Memory B cell (primary cell): ENCODE measurements at regions not wholly inside any gene's neighbourhood (a gene's known extent, or its start where the extent isn't known, plus 50 kb on each side); places are given as distances from the start of the nearest gene placed in this dataset.

Source experiments
- ATAC-seq: fragments of 150-1000 bp; cut with Tn5 transposase; 2 replicates; pipeline ENCODE4 v1.10.0; 2021; ENCODE audit warnings: low read depth, mild to moderate bottlenecking, moderate library complexity
- DNase-seq, 2 donors: peaks; one replicate each; pipeline ENCODE4 v3.0.0; 2022; ENCODE audit warnings: low spot score in 2 of 2
- H3K27ac Mint-ChIP-seq: one replicate; pipeline ENCODE4 v1.8.0; 2022; ENCODE audit warnings: mild to moderate bottlenecking, moderate library complexity, mixed read lengths
- H3K27me3 Mint-ChIP-seq: one replicate; pipeline ENCODE4 v1.8.0; 2022; ENCODE audit warnings: mixed read lengths
- H3K36me3 Mint-ChIP-seq: one replicate; pipeline ENCODE4 v1.8.0; 2022; ENCODE audit warnings: mild to moderate bottlenecking, mixed read lengths
- H3K4me1 Mint-ChIP-seq: one replicate; pipeline ENCODE4 v1.8.0; 2022; ENCODE audit warnings: mixed read lengths
- H3K4me3 Mint-ChIP-seq: one replicate; pipeline ENCODE4 v1.8.0; 2022; ENCODE audit warnings: mild to moderate bottlenecking, moderate library complexity, mixed read lengths
- H3K9me3 Mint-ChIP-seq: one replicate; pipeline ENCODE4 v1.8.0; 2022; ENCODE audit warnings: mixed read lengths

DNA sequence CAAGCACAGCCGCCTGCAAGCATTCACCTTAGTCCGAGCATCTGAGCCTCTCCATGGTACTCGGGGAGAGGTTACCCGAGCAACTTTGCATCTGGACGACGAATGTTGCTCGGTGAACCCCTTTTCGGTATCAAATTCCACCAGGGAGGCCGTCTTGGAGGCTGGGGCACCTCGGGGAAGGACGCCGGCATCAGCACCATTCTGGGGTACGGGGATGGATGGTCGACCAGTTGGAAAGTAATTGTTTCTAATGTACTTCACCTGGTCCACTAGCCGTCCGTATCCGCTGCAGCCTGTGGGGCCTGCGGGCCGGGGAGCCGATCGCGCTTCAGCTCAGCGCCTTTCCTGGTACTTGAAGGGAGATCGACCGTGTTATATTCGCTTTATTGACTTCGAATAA is 161.7 kb upstream of the RTL1 start:
- no peak for DNase-seq

DNA sequence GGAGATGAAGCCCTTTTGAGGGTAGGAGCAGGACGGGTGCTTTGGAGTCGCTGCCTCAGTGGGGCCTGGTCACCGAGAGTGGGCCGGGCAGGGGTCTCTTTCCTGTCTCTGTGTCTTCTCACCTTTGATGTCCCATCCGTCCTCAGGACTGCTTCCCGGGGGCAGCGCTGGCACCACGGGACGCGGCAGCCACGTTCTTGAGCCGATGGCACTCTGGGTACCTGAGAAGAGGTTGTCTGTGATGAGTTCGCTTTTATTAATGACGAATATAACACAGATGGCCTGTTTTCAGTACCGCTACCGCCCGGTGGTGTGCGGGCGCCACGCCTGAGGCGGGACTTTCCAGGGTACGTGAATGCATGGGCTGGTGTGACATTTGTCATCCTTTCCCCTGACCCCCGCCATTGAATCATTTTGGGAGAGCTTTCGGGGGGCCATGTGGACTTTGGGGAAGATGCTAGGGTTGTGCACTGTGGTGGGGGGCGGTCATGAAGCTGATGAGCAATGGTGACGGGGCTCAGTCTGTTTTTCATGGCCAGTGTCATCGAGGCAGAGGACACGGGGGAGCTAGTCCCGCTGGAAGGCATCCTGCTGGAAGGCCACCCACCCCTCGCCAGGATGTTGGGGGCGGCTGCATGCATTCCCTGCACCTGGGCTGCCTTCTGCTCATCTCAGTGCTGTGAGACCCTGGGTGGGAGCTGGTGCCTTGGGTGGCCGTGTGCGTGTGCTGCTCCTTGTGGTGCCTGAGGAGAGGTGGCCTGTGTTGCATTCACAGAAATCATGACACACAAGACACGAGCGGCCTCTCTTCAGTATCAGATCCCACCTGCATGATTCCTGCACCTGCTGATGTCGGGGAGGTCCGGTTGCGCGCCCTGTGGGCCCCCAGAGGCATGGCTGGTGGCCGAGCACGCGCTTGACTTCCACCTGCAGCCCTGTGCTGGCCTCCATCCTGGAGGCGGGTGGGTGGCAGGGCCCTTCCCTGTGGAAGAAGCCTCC is 162.5 kb upstream of the RTL1 start:
- no peaks in the 10 kb centered on the region for H3K36me3 Mint-ChIP-seq

More for the DNA sequence above, 161.7 kb upstream of the RTL1 start:
- Mint-ChIP-seq H3K27me3 (peaks cover 2% of the 10 kb centered on the region), H3K27ac (no peak overlapping the region), H3K4me1 (no peaks in the 10 kb centered on the region), H3K9me3 (peaks cover 4% of the 10 kb centered on the region), H3K4me3 (no peak overlapping the region), H3K36me3 (no peaks in the 10 kb centered on the region)
- no peak for ATAC-seq

DNA sequence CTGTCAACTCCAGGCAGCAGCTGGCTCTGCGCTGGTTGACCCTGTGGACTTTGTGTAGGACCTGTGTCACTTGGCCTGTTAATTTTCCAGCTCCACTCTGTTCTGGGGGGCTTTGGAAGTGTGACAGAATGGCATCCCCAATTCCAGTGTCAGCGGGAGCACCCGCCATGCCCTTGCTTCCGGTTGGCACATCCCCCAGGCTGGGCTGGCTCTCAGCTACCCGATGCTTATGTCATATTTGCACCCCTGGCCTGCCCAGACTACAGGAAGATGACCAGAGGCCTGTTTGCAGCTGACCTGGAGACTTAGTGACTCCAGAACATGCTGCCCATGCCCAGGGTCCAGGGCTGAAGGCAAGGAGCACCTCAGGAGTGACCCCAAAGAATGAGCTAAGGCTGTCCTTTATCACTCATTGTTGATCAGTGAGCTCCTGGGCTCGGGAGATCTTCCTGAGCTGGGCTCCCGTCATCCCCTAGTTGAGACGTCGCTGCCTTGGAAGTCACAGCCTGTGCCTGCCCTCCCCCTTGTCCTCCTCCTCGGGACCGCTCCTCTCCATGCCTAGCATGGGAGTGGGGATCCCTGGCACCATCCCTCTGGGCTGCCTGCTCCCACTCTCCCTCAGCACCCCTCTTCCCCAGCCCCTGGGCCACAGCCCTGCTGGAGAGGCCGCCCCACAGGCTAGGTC is 163.4 kb upstream of the RTL1 start:
- peaks cover 3% of the 10 kb centered on the region for H3K9me3 Mint-ChIP-seq
- H3K36me3 Mint-ChIP-seq = no peaks in the 10 kb centered on the region
- no peak overlapping the region for H3K27ac Mint-ChIP-seq
- peaks cover 4% of the 10 kb centered on the region for H3K27me3 Mint-ChIP-seq
- H3K4me1 Mint-ChIP-seq = no peaks in the 10 kb centered on the region
- DNase-seq (no peak), ATAC-seq (no peak)
- no peak overlapping the region for H3K4me3 Mint-ChIP-seq

More for the DNA sequence above, 162.5 kb upstream of the RTL1 start:
- Mint-ChIP-seq H3K27ac (no peak overlapping the region), H3K27me3 (peaks cover 4% of the 10 kb centered on the region), H3K4me3 (no peak overlapping the region), H3K4me1 (no peaks in the 10 kb centered on the region), H3K9me3 (peaks cover 4% of the 10 kb centered on the region)
- no peak for DNase-seq
- ATAC-seq = no peak

DNA sequence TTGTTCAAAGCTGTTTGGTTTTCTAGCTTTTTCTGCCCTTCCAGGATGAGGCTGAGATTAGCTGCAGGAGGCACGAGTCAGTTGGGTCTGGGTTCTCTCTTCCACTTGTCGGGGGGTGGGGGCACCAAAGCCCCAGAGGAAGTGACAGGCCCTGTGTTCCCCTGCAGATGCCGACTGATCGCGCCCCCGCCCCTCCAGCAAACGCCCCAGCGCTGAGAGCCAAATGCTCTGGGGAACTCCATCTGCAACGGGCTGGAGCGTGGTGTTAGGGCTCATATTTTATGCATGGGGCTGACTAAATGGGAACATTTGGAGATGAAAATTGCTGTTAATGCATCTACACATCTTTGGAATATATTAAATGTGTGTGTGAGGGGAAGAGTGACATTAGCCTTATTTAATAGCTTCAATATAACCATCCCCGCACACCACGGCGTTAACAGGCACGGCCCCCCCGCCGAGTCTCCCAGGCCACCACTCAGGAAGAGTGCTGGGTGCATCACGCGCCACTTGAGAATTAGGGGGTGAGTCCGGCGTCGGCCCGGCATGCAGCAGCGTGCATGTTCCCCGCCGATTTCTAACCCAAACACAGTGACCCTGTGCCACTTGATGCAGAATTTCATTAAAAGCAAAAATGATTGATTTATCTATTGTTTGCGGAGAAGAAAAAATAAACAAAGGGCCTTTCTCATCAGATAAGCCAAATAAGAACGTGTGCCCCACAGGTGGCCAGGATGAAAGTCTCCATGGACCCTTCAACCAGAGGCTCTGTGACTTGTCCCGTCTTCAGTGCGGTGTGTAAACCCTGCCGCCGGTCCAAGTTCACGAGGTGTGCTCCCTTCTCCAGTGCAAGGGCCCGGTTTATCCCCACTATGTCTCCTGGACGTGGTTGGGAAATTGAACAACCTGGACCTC is 165.0 kb upstream of the RTL1 start:
- peaks cover 4% of the 10 kb centered on the region for H3K27me3 Mint-ChIP-seq

DNA sequence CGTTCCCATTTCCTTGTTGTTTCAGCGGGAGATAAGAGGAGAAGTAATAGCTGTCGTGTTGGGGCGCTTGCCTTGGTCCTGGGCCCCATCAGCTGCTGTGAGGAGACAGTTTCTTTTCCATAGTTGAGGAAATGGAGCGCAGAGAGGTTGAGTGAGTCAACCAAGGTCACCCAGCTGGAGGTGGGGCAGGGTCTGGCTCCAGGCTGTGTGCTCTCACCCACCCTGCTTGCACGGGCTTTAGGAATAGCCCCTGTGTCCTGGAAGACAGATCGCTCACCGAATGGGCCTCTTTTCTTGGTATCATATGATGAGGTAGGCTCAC is 165.7 kb upstream of the RTL1 start:
- no peaks in the 10 kb centered on the region for H3K9me3 Mint-ChIP-seq
- H3K27me3 Mint-ChIP-seq = peaks cover 5% of the 10 kb centered on the region
- no peak for ATAC-seq
- H3K4me3 Mint-ChIP-seq = no peak overlapping the region
- no peaks in the 10 kb centered on the region for H3K36me3 Mint-ChIP-seq
- H3K27ac Mint-ChIP-seq = no peak overlapping the region
- no peaks in the 10 kb centered on the region for H3K4me1 Mint-ChIP-seq
- no peak for DNase-seq

More for the DNA sequence above, 165.0 kb upstream of the RTL1 start:
- no peak for ATAC-seq
- Mint-ChIP-seq H3K36me3 (no peaks in the 10 kb centered on the region), H3K4me3 (no peak overlapping the region), H3K4me1 (no peaks in the 10 kb centered on the region), H3K9me3 (no peaks in the 10 kb centered on the region), H3K27ac (no peak overlapping the region)
- no peak for DNase-seq

DNA sequence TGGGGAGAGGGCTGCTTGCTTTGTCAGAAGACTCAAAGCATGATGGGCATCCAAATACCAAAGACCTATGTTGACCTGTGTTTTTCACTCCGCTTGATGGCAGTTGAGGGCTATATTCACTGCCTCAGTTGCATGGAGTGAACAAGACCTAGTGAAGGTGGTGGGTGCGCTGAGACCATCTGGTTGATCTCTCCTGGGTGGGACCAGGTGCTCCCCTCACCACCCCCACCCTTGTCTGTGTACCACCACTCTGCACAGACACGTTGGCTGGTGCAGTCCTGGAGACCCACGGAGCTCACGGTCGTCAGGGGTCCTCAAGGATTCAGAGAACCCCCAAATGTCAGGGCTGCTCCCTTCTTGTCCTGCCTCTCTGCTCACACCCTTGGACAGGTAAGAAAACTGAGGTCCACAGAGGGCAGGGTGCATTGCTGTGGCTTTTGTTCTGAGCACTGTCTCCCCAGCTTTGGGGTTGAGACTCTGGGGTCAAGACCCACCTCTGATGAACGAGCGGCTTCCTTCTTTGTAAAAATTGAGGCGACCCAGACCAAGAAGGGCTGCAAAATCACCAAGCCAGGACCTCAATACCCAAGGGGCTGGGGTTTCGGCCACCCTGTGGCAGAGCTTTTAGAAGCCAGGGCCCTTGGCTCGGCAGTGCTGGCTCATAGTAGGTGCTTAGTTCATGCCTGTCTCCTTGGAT is 166.3 kb upstream of the RTL1 start:
- Mint-ChIP-seq H3K4me1 (no peaks in the 10 kb centered on the region), H3K9me3 (no peaks in the 10 kb centered on the region), H3K36me3 (no peaks in the 10 kb centered on the region), H3K27ac (no peak overlapping the region), H3K27me3 (peaks cover 9% of the 10 kb centered on the region), H3K4me3 (no peak overlapping the region)
- ATAC-seq = no peak
- DNase-seq = no peak

DNA sequence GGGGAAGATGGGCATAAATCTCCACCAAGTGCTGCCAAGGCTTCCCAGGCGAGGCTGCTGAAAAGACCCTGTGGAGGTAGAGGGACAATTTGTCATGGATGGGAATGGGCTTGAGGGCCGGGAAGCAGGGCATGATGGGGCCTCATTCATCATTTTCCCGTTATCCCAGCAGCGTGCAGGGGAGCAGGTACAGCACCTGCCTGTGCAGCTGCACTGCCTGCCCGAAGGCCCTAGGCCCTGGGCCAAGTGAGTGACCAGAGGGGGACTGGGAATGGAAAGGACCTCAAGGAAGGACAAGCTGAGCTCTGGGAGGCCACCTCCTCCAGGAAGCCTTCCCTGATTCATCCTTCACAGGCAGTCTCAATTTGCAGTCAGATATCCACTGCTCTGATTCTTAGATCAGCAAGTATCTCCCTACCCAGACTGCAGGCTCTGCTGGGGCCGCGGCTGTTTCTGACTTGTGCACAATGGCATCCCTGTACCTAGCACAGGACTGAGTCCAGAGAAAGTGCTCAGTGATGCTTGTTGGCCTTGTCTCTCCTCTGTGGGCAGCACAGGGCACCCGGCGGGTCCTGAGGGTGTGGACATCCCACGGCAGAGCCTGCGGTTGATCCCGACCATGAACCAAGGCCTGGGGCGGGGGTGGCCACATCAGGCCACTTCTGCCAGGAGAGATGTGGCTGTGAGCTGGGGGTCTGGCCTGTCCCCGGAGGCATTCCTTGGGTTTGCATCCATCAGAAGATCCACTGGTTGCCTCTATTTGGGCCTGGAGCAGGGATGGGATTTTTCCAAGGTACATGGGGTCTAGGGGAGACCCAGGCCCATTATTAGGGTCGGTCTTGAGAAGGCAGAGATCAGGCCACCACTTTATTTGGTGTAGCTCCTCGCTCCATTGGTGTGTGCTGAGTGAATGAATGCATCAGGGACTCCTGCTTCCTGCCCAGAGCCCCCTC is 167.3 kb upstream of the RTL1 start:
- H3K27me3 Mint-ChIP-seq = peaks cover 11% of the 10 kb centered on the region
- H3K4me1 Mint-ChIP-seq = no peaks in the 10 kb centered on the region
- H3K4me3 Mint-ChIP-seq = no peak overlapping the region
- no peak for ATAC-seq
- no peak overlapping the region for H3K27ac Mint-ChIP-seq
- no peak for DNase-seq
- no peaks in the 10 kb centered on the region for H3K36me3 Mint-ChIP-seq
- no peaks in the 10 kb centered on the region for H3K9me3 Mint-ChIP-seq

DNA sequence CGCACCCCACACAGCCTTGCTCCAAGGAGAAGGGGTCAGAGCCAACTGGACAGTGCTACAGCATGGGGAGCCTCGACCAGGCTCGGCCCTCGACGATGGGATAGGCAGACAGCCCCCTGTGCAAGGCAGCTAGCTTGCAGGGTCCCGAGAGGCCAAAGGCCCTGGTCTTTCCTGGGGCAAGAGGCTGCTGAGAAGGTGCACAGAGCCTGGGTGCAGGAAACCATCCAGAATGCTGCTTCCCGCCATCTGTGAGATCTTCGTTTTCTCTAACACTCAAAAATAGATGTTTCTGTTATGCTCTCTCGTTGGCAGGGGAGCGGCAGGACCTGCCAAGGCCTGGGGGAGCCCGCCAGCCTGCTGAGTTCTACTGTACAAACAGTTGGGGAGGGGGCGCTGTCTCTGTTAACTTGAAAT is 168.0 kb upstream of the RTL1 start:
- DNase-seq (no peak), ATAC-seq (no peak)
- peaks cover 11% of the 10 kb centered on the region for H3K27me3 Mint-ChIP-seq
- H3K4me1 Mint-ChIP-seq = no peaks in the 10 kb centered on the region
- no peaks in the 10 kb centered on the region for H3K36me3 Mint-ChIP-seq
- no peaks in the 10 kb centered on the region for H3K9me3 Mint-ChIP-seq
- no peak overlapping the region for H3K27ac Mint-ChIP-seq
- no peak overlapping the region for H3K4me3 Mint-ChIP-seq

DNA sequence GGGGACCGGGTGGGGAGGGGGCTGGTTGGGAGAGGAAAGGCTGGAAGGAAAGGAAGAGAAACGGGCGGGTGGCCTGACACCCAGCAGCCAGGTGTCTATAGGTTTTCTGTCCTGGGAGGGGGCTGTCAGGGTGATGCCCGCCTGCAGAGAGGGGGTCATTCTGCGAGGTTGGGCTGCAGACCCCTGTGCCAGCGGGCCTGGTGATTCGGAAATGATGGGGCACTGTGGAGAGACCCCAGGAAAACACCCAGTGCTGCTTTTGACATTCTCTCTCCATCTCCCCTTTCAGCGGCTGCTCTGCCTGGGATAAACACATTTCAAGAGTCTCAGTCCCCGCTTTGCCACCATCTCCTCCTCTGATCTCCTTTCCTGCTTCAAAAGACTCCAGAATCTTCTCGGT is 168.5 kb upstream of the RTL1 start:
- no peaks in the 10 kb centered on the region for H3K9me3 Mint-ChIP-seq
- DNase-seq = no peak
- H3K36me3 Mint-ChIP-seq = no peaks in the 10 kb centered on the region
- H3K4me1 Mint-ChIP-seq = no peaks in the 10 kb centered on the region
- no peak overlapping the region for H3K4me3 Mint-ChIP-seq
- H3K27ac Mint-ChIP-seq = no peak overlapping the region
- no peak for ATAC-seq
- peaks cover 12% of the 10 kb centered on the region for H3K27me3 Mint-ChIP-seq

DNA sequence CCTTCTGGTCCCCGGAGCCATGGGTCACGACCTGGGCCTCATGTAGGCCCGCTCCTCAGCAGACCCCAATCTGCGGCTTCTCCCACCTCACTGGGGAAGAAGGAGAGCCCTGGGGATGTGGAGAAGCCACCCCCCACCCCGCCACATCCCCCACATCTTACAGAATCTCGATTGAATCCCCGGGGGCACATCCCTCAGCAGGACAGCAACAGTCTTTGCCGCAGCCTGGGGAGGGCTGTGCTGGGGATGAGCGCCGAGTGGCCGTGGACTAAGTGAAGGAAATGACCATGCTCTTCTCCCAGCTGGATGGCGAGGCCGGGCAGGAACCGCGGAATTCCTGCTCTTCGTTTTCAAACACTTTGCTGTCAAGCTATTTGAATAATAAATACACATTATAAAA is 169.0 kb upstream of the RTL1 start:
- no peak for ATAC-seq
- DNase-seq = no peak
- Mint-ChIP-seq H3K4me1 (no peaks in the 10 kb centered on the region), H3K27me3 (peaks cover 14% of the 10 kb centered on the region), H3K36me3 (no peaks in the 10 kb centered on the region), H3K4me3 (no peak overlapping the region), H3K9me3 (no peaks in the 10 kb centered on the region), H3K27ac (no peak overlapping the region)

DNA sequence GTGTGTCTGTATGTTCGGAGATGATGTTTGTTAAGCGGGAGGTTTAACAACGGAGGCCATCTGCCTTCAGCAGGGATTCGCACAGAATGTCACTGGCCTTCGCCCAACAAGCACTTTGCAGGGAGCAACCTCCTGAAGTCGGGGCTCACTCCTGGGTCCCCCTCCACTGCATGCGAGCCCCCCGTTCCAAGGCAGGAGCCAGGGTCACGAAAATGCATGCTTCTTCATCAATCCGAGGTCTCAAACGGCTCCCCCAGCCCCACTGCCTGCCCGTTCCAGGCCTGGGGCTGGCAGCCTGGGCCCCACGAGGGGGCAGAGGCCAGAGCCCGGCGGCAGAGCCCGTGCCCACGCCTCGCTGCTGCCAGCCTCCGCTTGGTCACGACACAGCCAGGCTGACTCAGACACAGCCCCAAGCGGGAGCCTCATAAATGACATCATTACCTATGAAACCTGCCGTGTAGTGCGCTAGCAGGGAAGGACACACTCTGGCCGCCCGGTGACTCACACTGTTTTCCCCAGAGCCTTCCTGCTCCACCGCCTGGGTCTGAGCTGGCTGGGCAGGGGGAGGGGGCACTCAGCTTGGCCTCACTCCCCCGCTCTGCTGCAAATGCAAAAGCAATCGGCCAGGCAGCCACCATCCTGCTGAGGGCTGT is 169.5 kb upstream of the RTL1 start:
- no peak overlapping the region for H3K4me3 Mint-ChIP-seq
- H3K27me3 Mint-ChIP-seq = peaks cover 12% of the 10 kb centered on the region
- DNase-seq = no peak
- no peaks in the 10 kb centered on the region for H3K9me3 Mint-ChIP-seq
- no peak for ATAC-seq
- H3K4me1 Mint-ChIP-seq = no peaks in the 10 kb centered on the region
- no peaks in the 10 kb centered on the region for H3K36me3 Mint-ChIP-seq
- H3K27ac Mint-ChIP-seq = no peak overlapping the region

DNA sequence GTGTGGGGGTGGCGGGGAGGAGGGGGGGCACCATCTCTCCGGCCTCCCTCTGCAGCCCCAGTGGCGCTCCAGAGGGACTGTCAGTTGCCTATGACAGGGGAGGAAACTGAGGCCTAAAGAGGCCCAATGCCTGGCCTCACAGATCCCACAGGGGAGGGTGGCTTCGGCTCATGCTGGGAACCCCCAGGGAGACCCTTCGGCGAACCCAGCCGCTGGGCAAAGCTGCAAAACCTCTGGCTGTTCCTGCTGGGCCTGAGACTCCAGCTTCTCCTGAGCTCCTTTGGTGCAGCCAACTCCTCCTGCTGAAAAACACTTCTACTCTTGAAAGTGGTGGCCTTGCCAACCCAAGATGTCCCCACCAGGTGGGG is 170.1 kb upstream of the RTL1 start:
- Mint-ChIP-seq H3K27ac (no peak overlapping the region), H3K9me3 (no peaks in the 10 kb centered on the region), H3K4me1 (no peaks in the 10 kb centered on the region), H3K27me3 (peaks cover 15% of the 10 kb centered on the region), H3K36me3 (no peaks in the 10 kb centered on the region), H3K4me3 (no peak overlapping the region)
- DNase-seq = no peak
- ATAC-seq = no peak
